Stimulated activated CD4-positive, alpha-beta T cell treated with anti-CD3 and anti-CD28 coated beads, Interleukin-4, amount 100 ng/mL, for 48 hours (primary cell): ENCODE measurements at regions not wholly inside any gene's neighbourhood (a gene's known extent, or its start where the extent isn't known, plus 50 kb on each side); places are given as distances from the start of the nearest gene placed in this dataset.
"Not testable (repeated sequence)": the region's sequence is repeated elsewhere in the genome, so short reads cannot be mapped to it uniquely, and the experiment has no call there.

Source experiments
- DNase-seq, 2 donors: peaks; one replicate each; pipeline ENCODE4 v3.0.0-alpha.2; 2020; ENCODE audit warnings: low read depth in 2 of 2

DNA sequence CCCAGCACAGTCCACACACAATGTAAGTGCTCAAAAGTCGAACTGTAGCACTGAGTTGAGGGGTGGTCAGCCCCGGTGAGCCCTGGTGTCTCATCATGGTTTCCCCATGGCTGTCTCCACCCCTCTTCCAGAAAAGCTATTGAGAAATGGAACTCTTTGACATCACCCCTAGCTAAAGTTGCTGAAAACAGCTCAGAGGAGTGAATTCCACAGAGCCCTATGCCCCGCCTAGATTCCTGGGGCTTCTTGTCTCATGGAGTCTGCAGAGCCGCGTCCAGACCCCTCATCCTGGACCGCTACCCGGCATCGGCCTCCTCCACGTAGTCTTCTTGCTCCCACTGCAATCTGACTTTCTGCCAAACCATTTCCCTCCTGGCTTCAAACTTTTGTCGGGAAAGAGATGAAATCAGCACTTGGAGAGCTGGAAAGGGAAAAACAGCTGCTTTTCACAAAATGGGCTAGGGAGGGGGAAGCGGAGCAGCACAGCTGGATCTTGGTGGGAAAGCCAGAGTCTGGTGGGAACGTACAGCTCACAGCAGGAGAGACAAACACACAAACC lies 132.2 kb downstream of the SNX5 start:
- no peak for DNase-seq

DNA sequence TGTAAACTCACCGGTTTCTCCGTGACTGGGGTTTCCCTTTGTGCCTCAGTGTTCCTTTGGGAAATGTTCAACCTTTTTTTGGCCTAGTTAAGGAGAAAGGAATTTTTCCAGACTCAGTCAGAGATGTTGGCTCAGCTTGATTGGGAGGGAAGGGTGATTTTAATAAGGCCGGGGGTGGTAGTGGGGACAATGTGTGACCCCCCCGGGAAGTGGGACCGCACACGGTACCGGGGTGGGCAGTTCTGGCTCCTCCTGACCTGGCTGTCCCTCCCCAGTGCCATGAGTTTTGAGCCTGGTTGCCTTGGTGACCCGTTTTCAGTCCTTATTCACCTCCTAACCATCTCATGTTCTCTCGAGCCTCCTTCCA lies 132.7 kb downstream of the SNX5 start:
- no peak for DNase-seq

DNA sequence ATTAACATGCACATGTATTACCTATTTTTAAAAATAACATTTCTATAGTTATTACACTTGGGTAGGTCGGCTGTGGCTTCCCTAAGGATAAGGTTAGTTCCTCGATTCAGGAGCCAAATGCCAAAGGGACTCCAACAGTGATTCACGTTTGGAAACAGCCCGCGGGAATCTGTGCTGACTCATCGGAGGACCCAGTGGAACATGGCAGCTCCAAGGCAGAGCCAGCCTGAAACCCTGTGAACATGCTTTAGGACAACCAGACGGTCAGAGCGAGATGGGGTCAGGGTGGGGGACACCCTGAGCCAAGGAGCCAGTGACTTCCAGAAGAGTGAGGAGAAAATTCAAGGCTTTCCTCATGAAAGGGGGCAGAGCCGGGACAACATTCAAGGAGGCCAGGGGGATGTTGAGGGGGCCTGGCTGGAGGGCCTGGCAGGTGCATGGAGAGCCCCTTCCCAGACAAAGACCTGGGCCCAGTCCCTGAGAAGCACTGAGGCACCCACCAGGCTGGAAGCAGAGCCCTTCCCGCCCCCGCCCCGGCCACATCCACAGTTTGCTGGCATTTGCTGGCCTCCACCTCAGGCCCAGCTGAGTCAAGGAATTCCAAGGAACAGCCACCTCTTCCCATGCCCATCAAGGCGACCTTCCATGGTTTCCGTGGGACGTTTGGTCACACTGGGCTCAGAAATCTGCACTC lies 133.2 kb downstream of the SNX5 start:
- DNase-seq: no peak

DNA sequence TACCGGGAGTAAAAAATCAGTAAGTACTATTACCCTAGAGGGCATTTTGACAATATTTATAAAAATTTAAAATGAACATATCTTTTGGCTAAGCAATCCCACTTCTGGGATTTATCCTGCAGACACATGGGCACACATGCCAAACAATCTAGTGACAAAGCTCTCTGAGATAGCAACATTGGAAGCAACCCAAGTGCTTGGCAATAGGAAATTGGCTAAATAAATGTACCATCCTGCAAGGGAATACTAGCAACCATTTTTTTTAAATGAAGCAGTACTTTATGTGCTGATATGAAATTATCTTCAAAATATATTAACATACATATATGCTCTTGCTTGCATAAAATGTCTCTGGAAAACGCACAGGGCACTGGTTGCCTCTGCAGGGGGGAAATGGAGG lies 133.8 kb downstream of the SNX5 start:
- DNase-seq: no peak

DNA sequence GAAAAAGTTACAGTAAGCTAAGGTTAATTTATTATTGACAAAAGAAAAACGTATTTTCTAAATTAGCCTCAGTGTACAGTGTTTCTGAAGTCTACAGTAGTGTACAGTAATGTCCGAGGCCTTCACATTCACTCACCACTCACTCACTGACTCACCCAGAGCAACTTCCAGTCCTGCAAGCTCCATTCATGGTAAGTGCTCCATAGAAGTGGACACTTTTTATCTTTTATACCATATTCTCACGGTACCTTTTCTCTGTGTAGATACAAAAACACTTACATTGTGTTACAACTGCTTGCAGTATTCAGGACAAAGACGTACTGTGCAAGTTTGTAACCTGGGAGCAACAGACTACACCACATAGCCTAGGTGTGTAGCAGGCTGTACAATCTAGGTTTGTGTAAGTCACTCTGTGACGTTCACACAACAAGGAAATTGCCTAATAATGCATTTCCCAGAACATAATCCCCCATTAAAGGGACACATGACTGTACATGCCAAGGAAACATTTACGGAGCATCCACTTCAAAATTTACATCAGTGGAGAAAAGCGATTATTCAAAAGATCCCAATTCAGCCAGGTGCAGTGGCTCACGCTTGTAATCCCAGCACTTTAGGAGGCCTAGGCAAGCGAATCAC lies 133.4 kb downstream of the BANF2 start:
- DNase-seq: no peak

DNA sequence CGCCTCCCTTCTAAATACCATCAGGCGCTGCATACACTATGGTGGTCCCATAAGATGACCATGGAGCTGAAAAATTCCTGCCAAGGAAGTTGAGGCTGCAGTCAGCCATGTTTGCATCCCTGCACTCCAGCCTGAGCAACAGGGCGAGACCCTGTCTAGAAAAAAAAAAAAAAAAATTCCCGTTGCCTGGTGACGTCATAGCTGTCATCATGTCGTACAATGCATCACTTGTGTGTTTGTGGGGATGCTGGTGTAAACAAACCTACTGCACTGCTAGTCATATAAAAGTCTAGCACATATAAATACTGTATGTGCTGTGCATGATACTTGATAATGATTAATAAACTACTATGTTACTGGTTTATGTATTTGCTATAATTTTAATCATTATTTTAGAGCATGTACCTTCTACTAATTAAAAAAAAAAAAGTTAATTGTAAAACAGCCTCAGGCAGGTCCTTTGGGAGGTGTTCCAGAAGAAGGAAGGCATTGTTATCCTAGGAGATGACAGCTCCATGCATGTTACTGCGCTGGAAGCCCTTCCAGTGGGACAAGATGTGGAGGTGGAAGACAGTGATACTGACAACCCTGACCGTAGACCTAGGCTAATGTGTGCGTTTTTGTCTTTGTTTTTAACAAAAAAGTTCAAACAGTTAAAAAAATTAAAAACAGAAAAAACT lies 132.6 kb downstream of the BANF2 start:
- DNase-seq: no peak

DNA sequence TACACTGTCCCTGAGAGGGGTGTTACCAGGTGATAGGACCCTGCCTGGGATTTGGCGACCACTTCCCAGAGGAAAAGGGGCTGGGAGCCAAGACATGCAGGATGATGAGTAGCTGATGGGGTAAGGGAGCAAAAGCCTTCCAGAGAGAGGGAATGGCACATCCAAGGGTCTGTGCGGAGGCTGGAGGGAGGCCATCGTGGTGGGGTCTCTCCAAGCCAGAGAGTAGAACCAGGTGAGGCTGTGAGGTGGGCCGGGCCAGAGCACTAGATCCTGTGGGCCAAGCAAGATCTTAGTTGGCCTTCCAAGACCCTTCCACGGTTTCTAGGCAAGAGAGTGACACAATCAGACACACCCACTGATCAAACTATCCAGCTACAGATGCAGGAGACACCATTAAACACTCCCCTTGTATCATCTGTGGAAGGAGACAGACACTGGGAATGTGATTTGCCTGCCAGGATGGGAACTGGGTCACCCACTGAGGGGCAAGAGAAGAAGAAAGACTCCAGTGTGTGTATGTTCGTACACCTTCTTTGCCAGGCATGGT lies 128.9 kb downstream of the BANF2 start:
- no peak for DNase-seq

DNA sequence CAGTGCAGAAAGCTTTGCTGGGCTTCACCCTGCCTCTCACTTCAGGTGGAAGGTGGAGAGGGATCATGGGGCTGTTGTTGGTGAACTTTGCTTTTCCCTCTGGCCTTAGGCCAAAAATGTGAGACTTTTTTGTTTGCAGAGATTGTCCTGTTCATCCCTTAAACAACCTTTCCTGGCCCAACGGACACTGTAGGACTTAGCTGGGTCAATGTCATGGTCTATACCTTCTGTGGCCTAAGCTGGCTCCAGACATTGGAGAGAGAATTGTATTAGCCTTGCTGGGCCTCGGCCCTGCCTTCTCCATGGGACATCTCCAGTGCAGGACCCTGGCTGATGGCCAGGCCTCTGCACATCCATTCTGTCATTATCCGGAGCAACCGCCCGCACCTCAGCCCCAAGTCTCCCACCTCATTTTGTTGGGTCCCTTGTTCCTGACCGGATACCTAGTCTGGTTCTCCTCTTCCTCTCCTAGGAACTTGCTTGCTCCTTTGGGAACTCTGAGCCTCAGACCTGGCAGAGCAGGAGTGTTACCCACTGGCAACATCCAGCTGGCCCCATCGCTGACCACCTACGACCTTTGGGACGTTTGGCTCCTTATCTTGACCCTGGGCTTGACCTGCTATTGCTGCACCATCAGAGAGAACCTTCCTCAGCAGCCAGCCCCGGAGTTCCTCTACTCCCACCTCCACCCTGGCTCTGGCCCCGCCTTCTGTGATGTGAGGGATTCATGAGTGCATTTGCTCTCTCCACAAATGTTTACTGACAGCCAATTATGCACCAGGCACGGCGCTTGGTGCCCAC lies 128.2 kb downstream of the BANF2 start:
- no peak for DNase-seq

DNA sequence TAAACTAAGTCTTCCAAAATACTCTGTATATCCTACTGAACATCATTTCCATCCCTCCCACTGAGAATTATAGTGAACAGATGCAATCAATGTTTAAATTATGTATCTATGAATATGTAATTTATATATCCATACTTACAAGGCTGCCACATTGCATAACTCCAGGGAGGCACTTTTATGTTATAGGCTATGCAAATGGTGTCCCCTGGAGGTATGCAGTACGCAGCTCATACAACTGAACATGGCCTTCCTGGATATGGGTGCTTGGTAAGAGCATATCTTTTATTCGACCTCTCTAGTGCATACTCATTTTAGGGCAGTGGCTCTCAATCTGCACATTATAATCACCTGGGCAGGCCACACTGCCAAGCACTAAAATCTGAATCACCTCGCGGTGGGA lies 127.3 kb downstream of the BANF2 start:
- no peak for DNase-seq

DNA sequence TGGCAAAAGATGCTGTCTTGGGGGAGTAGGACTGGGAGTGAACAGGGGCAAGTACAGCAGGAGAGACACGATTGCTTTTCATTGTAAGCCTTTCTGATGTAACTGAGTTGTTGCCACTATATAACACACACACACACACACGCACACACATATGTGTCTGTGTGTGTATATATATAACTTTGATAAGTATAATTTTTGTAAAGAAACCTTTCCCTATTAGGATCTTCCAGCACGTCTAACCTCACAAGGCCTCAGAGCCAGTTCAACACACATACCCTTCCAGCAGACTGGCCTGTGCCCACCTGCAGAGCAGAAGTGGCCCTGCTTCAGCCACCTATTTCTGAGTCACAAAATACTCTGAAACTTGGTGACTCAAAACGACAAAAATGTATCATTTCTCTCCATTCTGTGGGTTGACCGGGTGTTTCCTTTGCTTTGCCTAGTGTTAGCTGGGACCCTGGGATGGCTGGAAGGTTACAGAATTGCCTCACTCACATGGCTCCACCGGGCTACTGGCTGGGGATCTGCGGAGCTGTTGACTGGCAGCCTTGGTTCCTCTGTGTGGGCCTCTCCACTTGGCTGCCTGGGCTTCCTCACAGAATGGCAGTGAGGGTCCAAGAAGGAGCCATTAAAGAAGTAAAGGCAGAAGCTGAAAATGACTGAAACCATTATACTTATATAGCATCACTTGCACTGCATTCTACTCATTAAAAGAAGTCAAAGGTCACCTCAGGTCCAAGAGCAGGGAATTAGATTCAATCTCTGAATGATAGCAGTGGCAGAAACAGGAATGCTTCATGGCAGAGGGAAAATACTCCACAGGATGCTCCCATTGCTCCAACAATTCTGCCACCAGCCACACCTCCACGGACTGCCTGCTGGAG lies 126.4 kb downstream of the BANF2 start:
- peak in 1 of 2 donors; percentile 15 for DNase-seq

DNA sequence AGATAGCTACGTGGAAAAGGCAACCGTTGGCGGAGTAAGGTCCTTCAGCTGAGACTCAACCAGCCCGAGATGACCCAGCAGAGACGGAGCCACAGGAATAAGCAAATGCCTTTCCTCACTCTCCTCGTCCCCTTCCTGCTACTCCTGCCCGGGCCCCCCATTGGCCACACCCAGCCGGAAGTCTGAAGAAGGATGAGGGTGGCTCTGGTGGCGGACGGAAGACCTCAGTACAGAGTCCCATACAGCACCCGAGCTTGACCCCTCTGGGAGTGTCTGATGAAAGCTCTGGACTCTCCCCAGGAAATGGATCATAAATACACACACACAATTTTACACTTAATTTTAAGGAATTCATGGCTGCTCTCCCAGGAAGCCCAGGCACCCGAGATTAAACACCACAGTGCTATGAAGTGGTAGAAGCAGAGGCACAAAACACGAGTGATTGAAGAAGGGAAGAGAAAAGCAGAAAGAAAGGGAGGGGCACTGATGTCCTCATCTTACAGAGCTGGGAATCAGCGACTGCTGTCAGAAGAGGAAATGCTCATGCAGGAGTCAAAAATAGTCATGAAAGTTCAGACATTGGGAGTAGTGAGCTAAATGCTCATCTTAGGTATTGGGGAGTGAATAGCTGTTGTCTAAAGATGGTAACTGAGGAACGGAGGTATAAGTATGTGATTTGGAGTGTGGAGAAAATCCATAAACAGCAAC lies 125.6 kb downstream of the BANF2 start:
- DNase-seq: no peak

DNA sequence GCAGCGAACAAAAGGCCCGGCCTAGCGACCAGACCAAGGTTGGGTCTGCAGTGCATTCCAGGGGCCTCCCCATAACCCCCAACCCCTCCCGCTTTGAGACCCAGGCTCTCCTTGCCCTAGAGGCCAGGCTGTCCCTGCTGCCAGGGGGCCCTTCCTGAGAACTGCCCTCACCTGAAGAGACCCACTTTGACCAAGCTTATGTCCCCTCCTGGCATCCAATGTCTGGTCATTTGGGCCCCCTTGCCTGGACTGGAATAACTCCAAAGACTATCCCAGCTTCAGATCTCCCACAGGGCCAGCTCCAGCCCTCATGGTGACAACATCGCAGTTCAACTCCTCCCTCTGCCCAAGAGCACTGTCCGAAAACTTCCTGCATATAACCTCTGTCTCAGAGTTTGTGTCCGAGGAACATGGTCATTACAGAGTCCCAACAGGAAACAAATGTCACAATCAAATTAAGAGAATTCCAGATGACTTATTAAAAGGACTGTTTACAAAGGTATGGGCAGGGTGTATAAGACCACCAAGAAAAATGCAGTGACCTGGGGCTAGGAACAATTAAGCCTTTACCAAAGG lies 125.0 kb downstream of the BANF2 start:
- no peak for DNase-seq

DNA sequence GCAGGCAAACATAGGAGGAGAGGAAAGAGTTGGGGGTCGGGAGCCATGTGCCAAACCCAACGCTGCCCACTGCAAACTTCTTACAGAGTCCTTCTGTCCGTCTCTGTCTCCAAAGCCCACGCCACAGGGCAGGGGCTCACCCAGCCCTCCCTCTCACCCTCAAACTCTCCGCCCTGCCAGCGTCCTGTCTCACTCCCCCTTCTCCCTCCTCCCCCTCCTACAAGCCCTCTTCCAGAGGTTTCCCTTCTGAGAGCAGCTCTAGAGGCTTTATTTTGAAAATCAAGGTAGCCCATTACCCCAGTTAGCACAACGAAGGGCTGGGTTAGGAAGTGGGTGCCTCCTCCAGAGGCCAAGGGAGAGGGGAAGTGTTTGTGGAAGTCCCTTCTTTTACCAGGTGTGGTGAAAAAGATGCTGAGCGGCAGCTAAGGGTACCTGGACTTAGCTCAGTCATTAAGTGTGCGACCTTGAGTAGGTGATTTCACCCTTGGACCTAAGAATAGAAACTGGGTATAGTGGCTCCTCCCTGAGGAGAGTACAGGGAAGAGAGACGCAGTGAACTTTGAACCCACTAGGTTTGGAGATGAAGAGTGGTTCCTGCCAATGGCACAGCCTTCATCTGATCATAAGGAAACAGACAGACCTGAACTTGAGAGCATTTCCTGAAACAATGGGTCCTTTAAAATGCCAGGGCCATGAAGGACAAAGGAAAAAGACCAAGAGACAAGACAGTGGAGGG lies 123.8 kb downstream of the BANF2 start:
- no peak for DNase-seq

DNA sequence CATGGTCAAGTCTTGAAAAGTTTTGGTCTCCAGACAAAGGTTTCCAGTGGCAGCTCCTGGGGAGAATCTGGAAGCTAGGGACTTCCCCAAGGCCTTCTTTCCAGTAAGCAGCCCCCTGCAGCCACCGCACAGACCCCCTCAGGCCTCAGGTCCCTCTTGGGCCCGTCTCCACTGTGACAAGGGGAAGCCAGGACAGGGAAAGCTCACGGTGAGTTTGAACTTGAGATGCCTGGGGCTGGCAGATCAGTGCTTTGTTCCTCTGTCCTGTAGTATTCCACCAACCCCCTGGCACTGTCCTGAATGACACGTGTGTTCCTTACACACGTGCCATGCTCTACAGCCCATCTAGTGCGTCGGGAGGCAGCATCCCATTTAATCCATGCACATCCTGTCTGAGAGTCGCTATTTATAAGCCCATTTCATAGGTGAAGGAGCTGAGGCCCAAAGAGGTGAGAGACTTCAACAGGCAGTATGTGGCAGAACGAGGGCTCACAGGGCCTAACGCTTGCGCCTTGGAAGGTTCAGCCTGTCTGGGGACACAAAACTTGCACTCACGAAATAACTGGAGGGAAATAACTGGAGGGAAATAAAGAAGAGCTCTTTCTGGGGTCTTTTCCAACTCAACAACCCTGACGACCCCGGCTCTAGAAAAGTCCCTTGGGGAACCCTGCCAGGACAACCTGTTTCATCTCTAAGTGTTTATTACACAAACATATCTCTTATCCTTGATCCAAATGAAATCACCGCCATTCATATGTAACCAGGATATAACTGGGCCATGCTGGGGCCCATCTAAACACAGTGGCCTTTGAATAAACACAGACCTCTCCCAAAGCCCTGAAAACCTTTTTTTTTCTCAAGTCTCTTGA lies 123.0 kb downstream of the BANF2 start:
- DNase-seq: no peak

DNA sequence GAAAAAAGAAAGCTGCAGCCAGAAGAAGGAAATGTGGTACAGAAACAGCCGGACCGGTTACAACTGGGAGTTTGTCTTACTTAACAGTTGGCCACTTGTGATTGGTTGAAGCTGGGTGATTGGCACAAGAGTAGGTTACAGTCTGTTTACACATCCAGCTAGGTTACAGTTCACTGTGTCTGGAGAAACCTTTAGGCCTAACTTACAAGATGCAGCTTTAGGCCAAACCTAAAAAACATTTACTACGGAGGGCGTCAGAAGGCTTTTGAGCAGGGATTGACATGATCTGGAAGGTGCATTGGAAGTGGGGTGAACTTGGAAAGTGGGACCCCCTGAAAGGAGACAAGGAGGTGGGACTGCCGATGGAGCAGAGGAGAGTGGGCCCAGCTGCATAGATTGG lies 122.3 kb downstream of the BANF2 start:
- no peak for DNase-seq

DNA sequence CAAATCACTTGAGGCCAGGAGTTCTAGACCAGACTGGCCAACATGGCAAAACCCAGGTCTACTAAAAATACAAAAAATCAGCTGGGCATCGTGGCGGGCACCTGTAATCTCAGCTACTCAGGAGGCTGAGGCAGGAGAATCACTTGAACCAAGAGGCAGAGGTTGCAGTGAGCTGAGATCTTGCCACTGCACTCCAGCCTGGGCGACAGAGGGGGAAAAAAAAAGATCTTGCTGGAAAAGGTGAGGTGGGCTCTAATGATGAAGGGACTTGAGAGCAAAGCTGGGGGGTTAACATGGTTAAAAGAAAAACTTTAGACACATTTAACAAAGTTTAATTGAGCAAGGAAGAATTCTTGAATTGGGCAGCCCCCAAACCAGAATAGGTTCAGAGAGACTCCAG lies 121.8 kb downstream of the BANF2 start:
- DNase-seq: not testable (repeated sequence)

DNA sequence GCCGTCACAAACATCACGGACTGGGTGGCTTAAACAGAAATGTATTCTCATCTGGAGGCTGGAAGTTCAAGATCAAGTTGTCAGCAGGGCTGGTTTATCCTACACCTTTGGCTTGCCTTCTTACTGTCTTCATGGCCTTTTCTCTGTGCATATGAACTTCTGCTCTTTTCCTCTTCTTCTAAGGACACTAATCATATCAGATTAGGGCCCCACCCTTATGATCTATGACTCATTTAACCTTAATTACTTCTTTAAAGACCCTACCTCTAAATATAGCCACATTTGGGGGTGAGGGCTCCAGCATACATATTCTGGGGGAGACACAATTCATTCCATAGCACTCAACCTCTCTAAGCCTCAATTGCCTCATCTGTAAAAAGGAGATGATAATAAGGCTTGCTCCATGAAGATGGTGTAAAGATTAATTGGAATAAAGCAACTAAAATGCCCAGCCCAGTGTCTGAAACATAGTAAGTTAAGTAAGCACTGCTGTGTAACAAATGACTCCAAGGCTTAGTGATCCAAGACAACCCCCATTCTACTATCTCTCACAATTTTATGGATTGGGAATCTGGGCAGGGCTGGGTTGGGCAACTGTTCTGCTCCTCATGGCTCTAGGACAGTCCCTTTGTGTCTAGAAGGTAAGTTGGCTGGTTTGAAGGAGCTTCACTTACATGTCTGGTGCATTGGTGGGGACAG lies 119.8 kb downstream of the BANF2 start:
- no peak for DNase-seq

DNA sequence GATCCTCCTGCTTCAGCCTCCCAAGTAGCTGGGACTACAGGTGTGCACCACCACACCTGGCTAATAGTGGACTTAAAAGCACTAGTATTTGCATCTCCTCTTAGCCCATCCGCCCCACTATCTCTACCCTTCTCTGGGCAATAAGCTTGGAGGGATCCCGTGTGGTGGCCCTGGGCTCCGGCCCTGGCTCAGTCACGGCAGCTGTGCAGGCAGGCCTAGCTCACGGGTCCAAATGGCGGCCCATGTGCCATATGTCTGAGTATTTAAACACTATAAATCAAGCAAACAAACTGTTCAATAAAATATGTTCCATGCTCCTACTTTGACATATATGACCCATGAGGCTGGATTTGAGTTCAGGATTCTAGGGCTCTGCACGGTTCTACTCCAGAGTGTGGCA lies 118.4 kb downstream of the BANF2 start:
- no peak for DNase-seq
